Esophagus muscularis mucosa (tissue), 3 donors: ENCODE measurements at regions not wholly inside any gene's neighbourhood (a gene's known extent, or its start where the extent isn't known, plus 50 kb on each side); places are given as distances from the start of the nearest gene placed in this dataset.

Source experiments
- CTCF ChIP-seq, 3 experiments: fragments of 200-600 bp in 2 of 3; fragments of 450-650 bp in 1 of 3; sonication (generic) in 2 of 3; IDR thresholded peaks; one replicate each; pipeline ENCODE4 v1.5.1; 2017 to 2019; ENCODE audit warnings: antibody characterized with exemption in 3 of 3, mild to moderate bottlenecking in 2 of 3, moderate library complexity in 1 of 3
- EP300 ChIP-seq: sonication (generic); formaldehyde crosslinking; IDR thresholded peaks from one replicate; pipeline ENCODE4 v1.6.1; 2017; ENCODE audit warnings: antibody characterized with exemption

GRCh38 chr5:106660681-106661080, 1010.1 kb downstream of the EFNA5 start:
- TF ChIP-seq EP300: no peak
- no peak for TF ChIP-seq CTCF (IDR thresholded peaks at IDR 0.05)
